T-helper 17 cell (primary cell): ENCODE measurements at regions not wholly inside any gene's neighbourhood (a gene's known extent, or its start where the extent isn't known, plus 50 kb on each side); places are given as distances from the start of the nearest gene placed in this dataset.

Experiments used
- ATAC-seq: fragments of 150-1000 bp; cut with Tn5 transposase; 2 replicates; pipeline ENCODE4 v1.10.0; 2021; ENCODE audit warnings: mild to moderate bottlenecking, moderate library complexity
- DNase-seq, 3 donors: peaks; one replicate each; pipeline versions ENCODE4 v3.0.0 to v3.0.0-alpha.2; 2020 to 2021
- H3K9me3 ChIP-seq: one replicate; pipeline ENCODE4 v1.7.0; 2013; ENCODE audit warnings: low read length, mild to moderate bottlenecking; ENCODE audit not compliant: control insufficient read depth, poor library complexity, severe bottlenecking
- H3K27ac Mint-ChIP-seq: one replicate; pipeline ENCODE4 v1.8.0; 2022; ENCODE audit warnings: mild to moderate bottlenecking, moderate library complexity, mixed read lengths
- H3K27me3 Mint-ChIP-seq: one replicate; pipeline ENCODE4 v1.8.0; 2022; ENCODE audit warnings: mixed read lengths
- H3K36me3 Mint-ChIP-seq: one replicate; pipeline ENCODE4 v1.8.0; 2022; ENCODE audit warnings: low read depth, mixed read lengths
- H3K4me1 Mint-ChIP-seq: one replicate; pipeline ENCODE4 v1.8.0; 2022; ENCODE audit warnings: mild to moderate bottlenecking, mixed read lengths
- H3K4me3 Mint-ChIP-seq: one replicate; pipeline ENCODE4 v1.8.0; 2022; ENCODE audit warnings: mild to moderate bottlenecking, moderate library complexity, mixed read lengths

DNA sequence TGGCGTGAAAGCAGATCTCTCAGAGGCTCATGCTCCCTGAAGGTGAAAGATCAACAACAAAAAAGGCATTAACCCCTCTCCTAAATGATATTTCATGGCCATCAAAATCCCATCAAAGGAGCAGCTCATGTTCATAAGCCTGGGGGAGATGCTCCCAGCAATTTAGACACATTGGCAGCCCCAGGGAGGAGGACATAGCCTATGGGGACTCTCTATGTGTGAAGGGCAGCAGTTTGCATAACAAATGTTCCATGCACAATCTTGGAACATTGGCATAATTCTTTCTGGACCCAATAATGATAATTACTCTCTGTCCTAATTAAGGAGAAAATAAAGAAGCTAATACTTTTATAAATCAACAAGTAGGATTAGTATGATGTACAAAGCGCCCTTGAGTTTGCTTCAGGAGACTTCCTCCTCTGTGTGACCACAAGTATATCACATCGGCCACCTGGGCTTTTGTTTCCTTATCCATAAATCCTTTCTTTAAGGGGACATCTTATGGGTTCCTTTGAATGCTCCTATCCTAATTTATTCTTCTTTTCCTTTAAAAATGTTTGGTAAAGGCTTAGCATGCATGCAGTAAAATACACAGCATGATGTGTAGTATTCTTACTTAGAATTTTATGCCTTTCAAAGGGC is 161.9 kb upstream of the PLEKHG7 start:
- H3K27ac Mint-ChIP-seq: peak overlapping the region; percentile 68
- H3K27me3 Mint-ChIP-seq: no peaks in the 10 kb centered on the region
- no peaks in the 10 kb centered on the region for H3K9me3 ChIP-seq
- no peak for ATAC-seq
- no peak for DNase-seq
- H3K4me3 Mint-ChIP-seq: no peak overlapping the region
- no peaks in the 10 kb centered on the region for H3K36me3 Mint-ChIP-seq
- peaks cover 20% of the 10 kb centered on the region for H3K4me1 Mint-ChIP-seq

DNA sequence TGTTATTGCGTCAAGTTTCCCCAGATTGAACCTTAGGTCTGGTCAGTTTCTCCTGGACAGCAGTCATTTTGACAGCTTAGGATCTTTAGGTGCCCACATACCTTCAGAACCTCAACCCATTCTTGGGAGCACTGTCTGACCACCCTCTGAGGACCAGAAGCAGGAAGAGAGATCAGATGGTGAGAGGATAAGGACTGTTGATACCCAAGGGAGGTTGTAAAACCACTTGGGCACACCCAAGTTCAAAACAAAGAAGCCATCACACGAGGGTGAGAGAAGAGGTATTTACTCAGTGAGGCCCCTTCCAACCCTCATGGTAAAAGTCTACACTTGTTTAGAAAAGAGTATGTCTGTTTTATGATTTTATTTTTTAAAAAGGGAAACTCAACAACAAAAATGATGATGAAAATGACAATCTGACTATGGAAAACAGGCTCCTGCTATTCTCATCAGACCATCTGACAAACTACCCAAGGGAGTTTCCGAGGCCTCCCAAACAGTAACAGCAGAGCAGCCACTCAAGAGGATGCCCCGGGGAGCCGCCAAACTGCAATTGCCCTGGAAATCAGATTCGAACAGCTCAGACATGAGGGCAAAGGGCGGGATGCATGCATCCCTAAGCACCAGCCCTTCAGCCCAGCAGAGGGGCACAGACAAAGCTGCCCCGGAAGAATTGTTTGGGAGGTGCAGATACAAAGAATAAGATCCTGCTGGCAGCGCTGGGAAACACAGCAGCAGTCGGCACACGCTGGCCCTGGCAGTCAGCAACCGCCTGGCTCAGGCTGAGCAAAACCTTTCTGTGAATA is 162.6 kb upstream of the PLEKHG7 start:
- DNase-seq (no peak), ATAC-seq (peak; percentile 60)
- Mint-ChIP-seq H3K27me3 (no peaks in the 10 kb centered on the region), H3K4me1 (peaks cover 20% of the 10 kb centered on the region), H3K36me3 (no peaks in the 10 kb centered on the region), H3K27ac (peak overlapping the region; percentile 68), H3K4me3 (no peak overlapping the region)
- no peaks in the 10 kb centered on the region for H3K9me3 ChIP-seq

DNA sequence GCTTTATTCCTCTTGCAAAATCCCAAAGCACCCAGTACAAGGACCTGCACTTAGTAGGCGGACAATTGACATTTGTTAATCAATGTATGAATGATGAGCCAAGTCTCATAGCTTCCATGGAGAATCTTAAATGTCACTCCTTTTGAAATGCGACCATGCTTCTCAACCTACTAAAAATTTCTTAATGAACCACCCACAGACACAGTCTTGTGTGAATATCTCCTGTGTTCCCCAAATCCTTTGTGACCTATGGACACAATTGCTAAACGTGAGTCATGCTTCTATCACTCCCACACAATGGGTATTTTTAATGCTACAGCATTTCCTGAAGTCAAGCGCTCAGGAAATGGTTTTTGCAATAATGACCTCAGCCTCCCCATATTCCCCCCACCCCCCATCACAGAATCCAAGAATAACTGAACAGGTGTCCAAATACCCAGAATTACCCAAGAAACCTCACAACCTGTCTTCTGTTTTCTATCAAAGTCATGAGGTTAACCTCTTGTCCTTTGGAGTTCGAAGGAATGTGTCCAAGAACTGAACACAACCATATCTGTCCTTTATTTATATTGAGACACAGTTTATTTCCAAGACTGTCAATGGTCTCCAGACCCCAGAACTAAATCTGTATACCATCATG is 163.6 kb upstream of the PLEKHG7 start:
- H3K9me3 ChIP-seq: no peaks in the 10 kb centered on the region
- H3K4me3 Mint-ChIP-seq: no peak overlapping the region
- H3K27ac Mint-ChIP-seq: peak overlapping the region; percentile 68
- ATAC-seq: peak; percentile 56
- DNase-seq: no peak
- H3K36me3 Mint-ChIP-seq: no peaks in the 10 kb centered on the region
- H3K4me1 Mint-ChIP-seq: peaks cover 20% of the 10 kb centered on the region
- H3K27me3 Mint-ChIP-seq: no peaks in the 10 kb centered on the region

DNA sequence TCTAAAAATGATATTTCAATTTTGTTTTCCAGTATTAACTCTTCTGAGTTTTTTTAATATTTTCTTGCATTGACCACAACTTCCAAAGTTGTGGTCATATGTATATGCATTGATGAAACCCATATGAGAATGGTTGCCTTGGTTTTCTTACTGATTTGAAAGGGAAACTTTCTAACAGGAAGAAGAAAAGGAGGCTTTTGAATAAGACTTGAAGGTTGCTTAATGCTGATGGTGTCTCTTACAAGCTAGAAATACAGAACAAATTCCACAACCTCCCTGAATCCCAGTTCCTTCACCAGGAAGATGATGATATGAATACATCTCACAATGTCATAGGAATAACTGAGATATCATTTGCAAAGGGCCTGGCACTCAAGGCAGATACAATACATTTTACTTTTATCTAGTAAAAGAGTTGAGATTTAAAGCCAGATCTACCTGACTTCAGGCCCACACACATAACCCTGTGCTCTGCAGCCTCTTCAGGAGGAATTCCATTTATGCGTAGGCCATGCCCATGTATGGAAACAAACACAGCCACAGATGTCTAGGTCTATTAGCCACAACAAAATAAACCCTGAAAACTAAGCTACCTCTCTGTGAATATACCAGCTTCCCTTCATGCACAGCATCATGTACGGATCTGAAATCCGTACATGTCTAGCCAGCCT is 165.4 kb upstream of the PLEKHG7 start:
- DNase-seq (no peak), ATAC-seq (no peak)
- Mint-ChIP-seq H3K36me3 (no peaks in the 10 kb centered on the region), H3K4me1 (peaks cover 20% of the 10 kb centered on the region), H3K4me3 (no peak overlapping the region), H3K27me3 (no peaks in the 10 kb centered on the region), H3K27ac (peak overlapping the region; percentile 21)
- no peaks in the 10 kb centered on the region for H3K9me3 ChIP-seq

DNA sequence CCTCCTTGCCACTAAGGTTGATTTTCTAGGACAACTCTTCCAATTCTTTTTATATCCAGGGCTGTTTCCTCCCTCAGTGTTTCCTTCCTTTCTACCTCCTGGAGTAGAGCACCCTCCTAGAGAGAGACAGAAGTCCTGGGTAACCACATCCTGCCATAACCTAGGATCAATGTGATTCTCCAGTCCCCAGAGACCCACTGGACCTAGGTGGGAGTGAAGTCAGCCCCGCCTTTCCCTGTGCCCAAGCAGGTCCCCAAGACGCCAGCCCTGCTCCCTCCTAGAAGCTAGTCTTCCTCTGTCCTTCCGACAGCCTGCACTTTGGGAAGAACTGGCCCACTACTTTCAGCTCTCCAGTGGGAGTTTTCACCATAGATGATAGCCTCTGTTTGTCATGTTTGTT is 166.8 kb upstream of the PLEKHG7 start:
- ATAC-seq: no peak
- no peak for DNase-seq
- Mint-ChIP-seq H3K27me3 (no peaks in the 10 kb centered on the region), H3K4me1 (peaks cover 16% of the 10 kb centered on the region), H3K4me3 (no peak overlapping the region), H3K36me3 (no peaks in the 10 kb centered on the region), H3K27ac (no peak overlapping the region)
- H3K9me3 ChIP-seq: no peaks in the 10 kb centered on the region

DNA sequence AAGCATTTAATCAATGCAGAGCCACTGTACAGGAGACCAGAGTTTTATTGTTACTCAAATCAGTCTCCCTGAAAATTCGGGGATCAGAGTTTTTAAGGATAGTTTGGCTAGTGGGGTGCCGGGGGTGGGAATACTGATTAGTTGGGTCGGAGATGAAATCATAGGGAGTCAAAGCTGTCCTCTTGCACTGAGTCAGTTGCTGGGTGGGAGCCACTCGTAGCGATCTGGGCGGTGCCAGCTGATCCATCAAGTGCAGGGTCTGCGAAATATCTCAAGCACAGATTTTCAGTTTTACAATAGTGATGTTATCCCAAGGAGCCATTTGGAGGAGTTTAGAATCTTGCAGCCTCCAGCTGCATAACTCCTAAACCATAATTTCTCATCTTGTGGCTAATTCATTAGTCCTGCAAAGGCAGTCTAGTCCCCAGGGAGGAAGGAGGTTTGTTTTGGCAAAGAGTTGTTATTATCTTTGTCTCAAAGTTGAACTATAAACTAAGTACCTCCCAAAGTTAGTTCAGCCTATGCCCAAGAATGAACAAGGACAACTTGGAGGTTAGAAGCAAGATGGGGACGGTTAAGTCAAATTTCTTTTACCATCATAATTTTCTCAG is 169.4 kb upstream of the PLEKHG7 start:
- DNase-seq (no peak), ATAC-seq (no peak)
- Mint-ChIP-seq H3K27ac (no peak overlapping the region), H3K27me3 (no peaks in the 10 kb centered on the region), H3K36me3 (no peaks in the 10 kb centered on the region), H3K4me1 (no peaks in the 10 kb centered on the region), H3K4me3 (no peak overlapping the region)
- no peaks in the 10 kb centered on the region for H3K9me3 ChIP-seq

DNA sequence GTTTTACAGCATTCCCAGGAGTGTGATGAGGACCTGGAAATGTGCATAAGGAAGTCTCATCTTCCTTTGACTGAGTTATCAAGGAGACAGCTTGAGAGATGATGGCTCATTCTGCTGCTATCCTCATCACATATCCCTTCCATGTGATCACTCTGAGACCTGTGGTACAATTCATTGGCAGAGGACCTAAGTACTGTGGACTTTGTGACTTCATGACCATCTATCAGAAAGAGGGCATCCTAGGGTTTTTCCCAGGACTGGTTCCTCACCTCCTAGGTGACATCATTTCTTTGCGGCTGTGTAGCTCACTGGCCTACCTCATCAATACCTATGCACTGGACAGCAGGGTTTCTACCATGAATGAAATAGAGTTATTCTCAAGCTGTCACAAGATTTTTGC is 172.1 kb upstream of the PLEKHG7 start:
- Mint-ChIP-seq H3K27me3 (no peaks in the 10 kb centered on the region), H3K4me1 (no peaks in the 10 kb centered on the region), H3K27ac (no peak overlapping the region), H3K36me3 (no peaks in the 10 kb centered on the region), H3K4me3 (no peak overlapping the region)
- no peak for ATAC-seq
- no peak for DNase-seq
- H3K9me3 ChIP-seq: no peaks in the 10 kb centered on the region

DNA sequence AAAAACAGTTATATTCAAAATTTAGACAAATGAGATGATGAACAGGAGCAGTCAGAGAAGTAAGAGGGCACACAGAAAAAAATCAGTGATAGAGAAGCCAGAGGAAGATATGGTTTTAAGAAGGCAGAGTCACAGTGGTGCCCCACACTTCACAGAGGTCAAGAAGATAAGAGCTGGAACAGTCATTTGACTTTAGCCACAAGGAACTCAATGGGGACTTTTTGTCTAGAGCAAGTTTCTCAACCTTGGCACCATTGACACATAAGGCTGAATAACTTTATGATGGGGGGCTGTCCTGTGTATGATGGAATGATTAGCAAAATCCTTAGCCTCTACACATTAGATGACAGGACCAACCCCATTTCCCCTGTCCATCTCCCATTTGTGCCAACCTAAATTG is 172.8 kb upstream of the PLEKHG7 start:
- ATAC-seq (no peak), DNase-seq (no peak)
- peaks cover 2% of the 10 kb centered on the region for H3K36me3 Mint-ChIP-seq
- no peak overlapping the region for H3K27ac Mint-ChIP-seq
- no peaks in the 10 kb centered on the region for H3K9me3 ChIP-seq
- H3K27me3 Mint-ChIP-seq: no peaks in the 10 kb centered on the region
- H3K4me3 Mint-ChIP-seq: no peak overlapping the region
- H3K4me1 Mint-ChIP-seq: no peaks in the 10 kb centered on the region

DNA sequence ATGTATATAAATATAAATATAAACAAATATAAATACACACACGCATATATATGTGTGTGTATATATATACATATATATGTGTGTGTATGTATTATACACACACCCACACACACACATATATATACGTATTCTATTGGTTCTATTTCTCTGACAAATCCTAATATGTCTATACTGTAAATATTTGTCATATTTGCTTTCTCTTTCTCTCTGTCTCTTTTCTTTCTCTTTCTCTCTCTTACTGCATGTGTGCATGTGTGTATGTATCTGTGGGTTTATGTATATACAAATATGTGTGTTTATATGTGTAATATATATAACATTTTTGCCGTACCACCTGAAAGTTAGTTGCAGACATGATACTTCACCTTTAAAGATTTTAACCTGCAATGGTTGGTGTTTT is 174.2 kb upstream of the PLEKHG7 start:
- H3K36me3 Mint-ChIP-seq: peaks cover 2% of the 10 kb centered on the region
- no peaks in the 10 kb centered on the region for H3K27me3 Mint-ChIP-seq
- no peak overlapping the region for H3K4me3 Mint-ChIP-seq
- DNase-seq (no peak), ATAC-seq (no peak)
- no peak overlapping the region for H3K27ac Mint-ChIP-seq
- H3K9me3 ChIP-seq: no peaks in the 10 kb centered on the region
- H3K4me1 Mint-ChIP-seq: no peaks in the 10 kb centered on the region

DNA sequence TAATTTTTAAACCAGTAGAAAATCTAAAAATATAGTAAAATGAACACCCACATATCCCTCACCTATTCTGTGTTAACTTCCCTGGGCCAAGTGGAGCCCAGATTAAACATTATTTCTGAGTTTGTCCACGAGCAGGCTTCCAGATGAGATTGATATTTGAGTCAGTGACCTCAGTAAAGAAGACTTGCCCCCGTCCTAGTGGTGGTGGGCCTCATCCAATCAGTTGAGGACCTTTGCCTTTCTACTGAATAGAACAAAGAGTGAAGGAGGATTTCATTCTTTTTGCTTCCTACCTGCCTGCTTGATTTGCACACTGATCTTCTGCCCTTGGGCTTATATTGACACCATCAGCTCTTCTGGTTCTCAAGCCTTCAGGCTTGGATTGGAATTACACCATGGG is 174.7 kb upstream of the PLEKHG7 start:
- ATAC-seq: no peak

DNA sequence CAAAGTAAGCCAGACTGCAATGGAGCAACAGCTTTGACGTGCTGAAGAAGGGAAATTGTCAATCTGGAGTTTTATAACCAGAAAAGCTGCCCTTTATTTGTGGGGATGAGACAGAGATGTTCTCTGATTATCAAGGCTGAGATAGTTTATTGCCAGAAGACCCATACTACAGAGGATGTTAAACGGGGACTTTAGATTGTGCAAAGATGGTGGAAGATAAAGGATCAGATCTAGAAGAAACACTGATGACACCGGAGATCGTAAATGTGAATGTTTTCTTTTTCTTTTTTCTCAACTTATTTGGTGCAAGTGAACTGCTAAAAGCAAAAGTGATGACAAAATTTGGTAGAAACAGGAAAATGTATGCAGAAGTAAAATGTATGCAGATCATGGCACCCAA is 178.3 kb upstream of the PLEKHG7 start:
- H3K9me3 ChIP-seq: no peaks in the 10 kb centered on the region
- peaks cover 6% of the 10 kb centered on the region for H3K4me1 Mint-ChIP-seq
- DNase-seq: no peak
- no peak for ATAC-seq
- no peak overlapping the region for H3K27ac Mint-ChIP-seq
- H3K36me3 Mint-ChIP-seq: peaks cover 2% of the 10 kb centered on the region
- no peaks in the 10 kb centered on the region for H3K27me3 Mint-ChIP-seq
- no peak overlapping the region for H3K4me3 Mint-ChIP-seq

More for the DNA sequence above, 174.7 kb upstream of the PLEKHG7 start:
- no peak overlapping the region for H3K4me3 Mint-ChIP-seq
- H3K9me3 ChIP-seq: no peaks in the 10 kb centered on the region
- H3K27ac Mint-ChIP-seq: no peak overlapping the region
- H3K4me1 Mint-ChIP-seq: no peaks in the 10 kb centered on the region
- DNase-seq: no peak
- no peaks in the 10 kb centered on the region for H3K27me3 Mint-ChIP-seq
- H3K36me3 Mint-ChIP-seq: peaks cover 2% of the 10 kb centered on the region

DNA sequence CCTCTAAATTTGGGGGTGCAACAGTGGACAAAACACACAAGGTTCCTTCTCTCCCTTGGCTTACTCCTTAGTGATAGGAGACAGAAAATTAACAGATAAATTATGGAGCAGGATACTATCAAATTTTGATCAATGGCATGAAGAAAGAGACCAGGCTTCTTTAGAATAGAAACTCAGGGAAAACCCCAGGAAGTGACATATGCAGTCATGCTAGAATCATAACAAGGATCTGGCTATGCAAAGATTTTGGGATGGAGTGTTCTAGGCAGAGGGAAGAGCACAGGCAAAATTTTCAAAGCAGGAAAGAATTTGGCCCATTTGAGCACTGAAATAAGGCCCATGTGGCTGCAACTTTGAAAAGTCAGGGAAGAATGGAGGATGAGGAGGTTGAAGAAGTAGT is 182.3 kb upstream of the PLEKHG7 start:
- Mint-ChIP-seq H3K36me3 (peaks cover 5% of the 10 kb centered on the region), H3K4me1 (peaks cover 6% of the 10 kb centered on the region), H3K27ac (no peak overlapping the region), H3K4me3 (no peak overlapping the region), H3K27me3 (no peaks in the 10 kb centered on the region)
- DNase-seq (no peak), ATAC-seq (no peak)
- no peaks in the 10 kb centered on the region for H3K9me3 ChIP-seq

DNA sequence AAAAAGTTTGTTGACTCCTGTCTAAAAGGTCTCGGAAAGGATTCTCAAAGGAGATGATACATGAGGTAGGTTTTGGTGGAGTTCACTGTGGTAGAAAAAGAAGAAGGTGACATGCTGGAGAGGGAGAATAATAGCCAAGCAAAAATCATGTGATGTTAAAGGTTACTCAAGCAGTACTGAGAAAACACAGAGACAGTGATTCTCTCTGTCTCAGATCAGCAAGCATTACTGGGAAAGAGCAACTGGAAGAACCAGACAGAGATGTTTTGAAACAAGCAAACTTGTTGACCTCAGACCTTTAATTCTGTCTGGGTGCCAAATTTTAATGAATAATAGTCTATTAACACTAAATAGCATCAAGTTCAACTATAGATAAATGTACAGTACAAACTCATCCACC is 183.5 kb upstream of the PLEKHG7 start:
- Mint-ChIP-seq H3K4me1 (peaks cover 6% of the 10 kb centered on the region), H3K4me3 (peak overlapping the region; percentile 15)
- no peaks in the 10 kb centered on the region for H3K9me3 ChIP-seq

More for the DNA sequence above, 183.5 kb upstream of the PLEKHG7 start:
- no peak for DNase-seq
- ATAC-seq: no peak
- peaks cover 3% of the 10 kb centered on the region for H3K36me3 Mint-ChIP-seq
- H3K27me3 Mint-ChIP-seq: no peaks in the 10 kb centered on the region
- H3K27ac Mint-ChIP-seq: no peak overlapping the region
